ENCODE measurements at regions not wholly inside any gene's neighbourhood (a gene's known extent, or its start where the extent isn't known, plus 50 kb on each side); places are given as distances from the start of the nearest gene placed in this dataset.
A peak's percentile ranks its signal among the peaks of the same experiment; 100 is the strongest.
"Not testable (repeated sequence)": the region's sequence is repeated elsewhere in the genome, so short reads cannot be mapped to it uniquely, and the experiment has no call there.

GRCh38 chrX:39047174-39047573 lies 245.9 kb downstream of the MID1IP1 start:
- DNase-seq (ENCODE audit: low read depth): no peak

GRCh38 chrX:39049975-39050374 lies 248.7 kb downstream of the MID1IP1 start:
- DNase-seq (ENCODE audit: low read depth): no peak

- DNase-seq (ENCODE audit: low read depth): no peak
These were observed 249.2 kb downstream of the MID1IP1 start for GRCh38 chrX:39050427-39050826.

- no peak for DNase-seq (ENCODE audit: low read depth)
These were observed 251.5 kb downstream of the MID1IP1 start for GRCh38 chrX:39052751-39053150.

- no peak for DNase-seq (ENCODE audit: low read depth)
These were observed 257.5 kb downstream of the MID1IP1 start for GRCh38 chrX:39058724-39059123.

GRCh38 chrX:39059866-39060265 lies 258.6 kb downstream of the MID1IP1 start:
- DNase-seq (ENCODE audit: low read depth): no peak

GRCh38 chrX:39063037-39063436 lies 261.8 kb downstream of the MID1IP1 start:
- no peak for DNase-seq (ENCODE audit: low read depth)

GRCh38 chrX:39063702-39064101 lies 262.4 kb downstream of the MID1IP1 start:
- DNase-seq (ENCODE audit: low read depth): no peak

- DNase-seq (ENCODE audit: low read depth): no peak
These were observed 264.0 kb downstream of the MID1IP1 start for GRCh38 chrX:39065051-39065871.

- no peak for DNase-seq (ENCODE audit: low read depth)
These were observed 266.6 kb downstream of the MID1IP1 start for GRCh38 chrX:39067866-39068265.

- not testable (repeated sequence) for DNase-seq (ENCODE audit: low read depth)
These were observed 267.4 kb downstream of the MID1IP1 start for GRCh38 chrX:39068634-39069033.

GRCh38 chrX:39070009-39070408 lies 268.8 kb downstream of the MID1IP1 start:
- no peak for DNase-seq (ENCODE audit: low read depth)

GRCh38 chrX:39073131-39073530 lies 271.9 kb downstream of the MID1IP1 start:
- no peak for DNase-seq (ENCODE audit: low read depth)

- no peak for DNase-seq (ENCODE audit: low read depth)
These were observed 295.3 kb downstream of the MID1IP1 start for GRCh38 chrX:39096599-39096998.

- no peak for DNase-seq (ENCODE audit: low read depth)
These were observed 303.5 kb downstream of the MID1IP1 start for GRCh38 chrX:39104745-39105144.

- no peak for DNase-seq (ENCODE audit: low read depth)
These were observed 310.9 kb downstream of the MID1IP1 start for GRCh38 chrX:39112143-39112542.

- peak; percentile 0 for DNase-seq (ENCODE audit: low read depth)
These were observed 313.9 kb downstream of the MID1IP1 start for GRCh38 chrX:39115166-39115565.

- no peak for DNase-seq (ENCODE audit: low read depth)
These were observed 315.8 kb downstream of the MID1IP1 start for GRCh38 chrX:39117101-39117500.

- DNase-seq (ENCODE audit: low read depth): no peak
These were observed 320.6 kb downstream of the MID1IP1 start for GRCh38 chrX:39121903-39122302.

- DNase-seq (ENCODE audit: low read depth): no peak
These were observed 324.6 kb downstream of the MID1IP1 start for GRCh38 chrX:39125834-39126233.

- no peak for DNase-seq (ENCODE audit: low read depth)
These were observed 332.7 kb downstream of the MID1IP1 start for GRCh38 chrX:39133971-39134370.

- DNase-seq (ENCODE audit: low read depth): no peak
These were observed 336.2 kb downstream of the MID1IP1 start for GRCh38 chrX:39137363-39137954.

- DNase-seq (ENCODE audit: low read depth): no peak
These were observed 339.3 kb downstream of the MID1IP1 start for GRCh38 chrX:39140581-39140980.

GRCh38 chrX:39144323-39144722 lies 343.1 kb downstream of the MID1IP1 start:
- DNase-seq (ENCODE audit: low read depth): no peak
